ENCODE measurements at regions not wholly inside any gene's neighbourhood (a gene's known extent, or its start where the extent isn't known, plus 50 kb on each side); places are given as distances from the start of the nearest gene placed in this dataset.

DNA sequence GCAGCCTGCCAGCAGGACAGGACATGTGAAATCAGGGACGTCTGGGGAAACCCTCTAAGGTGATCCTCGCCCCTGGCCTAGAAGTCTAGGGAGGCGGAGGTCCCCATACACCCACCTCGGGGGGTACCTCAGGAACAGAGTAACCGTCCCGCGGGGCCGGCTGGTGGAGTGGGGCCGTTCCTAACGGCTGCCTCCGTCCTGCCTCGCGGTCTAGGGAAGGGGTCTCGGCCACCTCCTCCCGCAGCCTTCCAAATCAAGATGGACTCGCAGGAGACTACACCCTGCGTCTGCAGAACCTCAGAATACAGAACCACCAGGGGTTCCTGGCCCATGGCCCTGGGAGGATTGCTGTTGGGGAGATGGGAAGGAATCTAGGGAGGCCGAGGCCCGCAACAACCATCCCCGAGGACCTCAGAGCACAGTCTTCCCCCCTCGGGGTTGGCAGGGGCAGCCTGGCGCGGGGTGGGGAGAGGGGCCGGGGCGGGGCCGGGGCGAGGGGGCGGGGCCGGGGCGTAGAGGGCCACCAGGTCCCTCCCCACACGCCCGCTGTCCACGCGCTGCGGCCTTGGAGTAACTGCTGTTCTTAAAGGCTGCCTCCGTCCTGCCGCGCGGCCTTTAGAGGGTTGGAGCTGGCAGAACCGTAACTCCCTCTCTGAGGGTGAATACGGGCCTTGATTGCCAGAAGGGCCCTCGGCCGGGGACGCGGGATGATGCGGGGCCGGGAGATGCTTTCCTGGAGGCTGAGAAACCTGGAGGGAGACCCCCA, 89.0 kb upstream of the MLN start:
- TF ChIP-seq, protein P1, sequence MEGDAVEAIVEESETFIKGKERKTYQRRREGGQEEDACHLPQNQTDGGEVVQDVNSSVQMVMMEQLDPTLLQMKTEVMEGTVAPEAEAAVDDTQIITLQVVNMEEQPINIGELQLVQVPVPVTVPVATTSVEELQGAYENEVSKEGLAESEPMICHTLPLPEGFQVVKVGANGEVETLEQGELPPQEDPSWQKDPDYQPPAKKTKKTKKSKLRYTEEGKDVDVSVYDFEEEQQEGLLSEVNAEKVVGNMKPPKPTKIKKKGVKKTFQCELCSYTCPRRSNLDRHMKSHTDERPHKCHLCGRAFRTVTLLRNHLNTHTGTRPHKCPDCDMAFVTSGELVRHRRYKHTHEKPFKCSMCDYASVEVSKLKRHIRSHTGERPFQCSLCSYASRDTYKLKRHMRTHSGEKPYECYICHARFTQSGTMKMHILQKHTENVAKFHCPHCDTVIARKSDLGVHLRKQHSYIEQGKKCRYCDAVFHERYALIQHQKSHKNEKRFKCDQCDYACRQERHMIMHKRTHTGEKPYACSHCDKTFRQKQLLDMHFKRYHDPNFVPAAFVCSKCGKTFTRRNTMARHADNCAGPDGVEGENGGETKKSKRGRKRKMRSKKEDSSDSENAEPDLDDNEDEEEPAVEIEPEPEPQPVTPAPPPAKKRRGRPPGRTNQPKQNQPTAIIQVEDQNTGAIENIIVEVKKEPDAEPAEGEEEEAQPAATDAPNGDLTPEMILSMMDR (conservative IDR thresholded peaks at IDR 0.05 in 1 of 2, IDR thresholded peaks at IDR 0.05 in 1 of 2; ENCODE audit: low read depth in 1 of 2, low read length in 2 of 2) = no peak
- TF ChIP-seq EZH2 (IDR thresholded peaks at IDR 0.05; ENCODE audit: low read length, missing control alignments) = no peak

All from fibroblast of lung (primary cell).